ENCODE measurements at regions not wholly inside any gene's neighbourhood (a gene's known extent, or its start where the extent isn't known, plus 50 kb on each side); places are given as distances from the start of the nearest gene placed in this dataset.

DNA sequence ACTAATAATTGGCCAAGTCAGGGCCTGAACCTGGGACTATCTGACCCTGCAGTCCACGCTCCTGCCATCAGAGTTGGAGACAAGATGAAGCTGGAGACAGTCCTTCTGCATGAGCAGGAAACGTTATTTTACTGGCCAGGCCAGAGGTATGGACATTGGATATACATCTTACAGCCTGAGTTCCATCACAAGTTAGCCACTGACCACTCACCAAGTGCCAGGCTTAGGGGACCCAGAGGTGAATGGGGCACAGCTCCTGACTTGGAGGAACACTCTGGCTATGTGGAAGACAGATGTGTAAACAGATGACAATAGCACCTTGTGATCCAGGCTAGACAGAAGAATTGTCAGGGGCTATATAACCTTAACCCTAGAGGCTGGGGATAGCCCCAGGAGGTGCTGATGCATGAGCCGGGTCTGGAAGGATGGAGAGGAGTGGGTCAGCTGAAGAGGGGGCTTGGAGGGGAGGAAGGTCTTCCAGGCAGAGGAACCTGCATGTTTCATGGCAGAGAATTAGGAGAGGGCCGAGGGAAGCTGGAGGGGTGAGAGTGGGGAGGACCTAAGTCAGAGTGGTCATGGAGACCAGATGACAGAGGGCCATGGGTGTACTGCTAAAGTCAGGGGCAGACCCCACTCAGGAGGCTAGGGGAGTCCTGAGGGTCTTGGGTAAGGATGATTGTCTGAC lies 52.5 kb upstream of the DMRTB1 start:
- TF ChIP-seq SPI1 (IDR thresholded peaks at IDR 0.05; ENCODE audit: low read depth, low read length): no peak
- DNase-seq (ENCODE audit: insufficient read length, low spot score) (no peak), FAIRE-seq (no peak)

DNA sequence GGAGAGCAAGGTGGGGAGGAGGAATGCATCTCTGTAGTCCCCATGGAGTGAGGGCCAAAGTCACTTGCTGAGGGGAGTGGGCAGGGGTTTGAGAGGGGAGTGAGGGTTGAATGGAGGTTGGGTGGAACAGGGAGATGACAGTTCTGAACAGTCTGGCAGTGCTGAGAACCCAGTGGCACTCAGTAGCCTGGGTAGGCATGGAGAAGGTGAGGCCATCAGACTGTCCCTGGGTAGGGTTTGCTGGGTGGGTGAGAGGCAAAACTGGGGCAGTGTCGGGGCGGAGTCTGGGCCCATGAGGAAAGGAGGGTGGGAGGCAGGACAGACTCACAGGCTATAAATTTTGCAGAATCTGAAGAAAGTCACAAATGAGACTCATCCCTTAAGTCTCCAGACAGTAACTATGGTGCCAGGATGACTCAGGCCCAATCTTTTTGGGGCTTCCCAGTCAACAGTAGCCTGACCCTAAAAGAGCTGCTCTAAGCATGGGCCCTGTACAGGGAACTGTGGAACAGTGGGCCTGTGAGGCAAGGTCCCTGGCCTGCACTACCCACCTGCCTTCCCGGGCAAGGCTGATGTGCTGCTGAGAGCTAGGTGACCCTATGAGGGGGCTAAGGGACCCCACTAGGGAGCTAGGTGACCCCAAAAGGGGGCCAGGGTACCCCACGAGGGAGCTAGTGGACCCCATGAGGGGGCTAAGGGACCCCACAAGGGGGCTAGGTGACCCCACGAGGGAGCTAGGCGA lies 51.0 kb upstream of the DMRTB1 start:
- TF ChIP-seq POLR2A (IDR thresholded peaks at IDR 0.05; ENCODE audit: low read depth, low read length) (no peak), TAF1 (IDR thresholded peaks at IDR 0.05; ENCODE audit: low read depth, low read length) (no peak), PAX5 (IDR thresholded peaks at IDR 0.05; ENCODE audit: insufficient read depth, low read length, severe bottlenecking) (no peak), POU2F2 (IDR thresholded peaks at IDR 0.05; ENCODE audit: low read depth, low read length) (no peak), SPI1 (IDR thresholded peaks at IDR 0.05; ENCODE audit: low read depth, low read length) (no peak), POLR2AphosphoS5 (IDR thresholded peaks at IDR 0.05; ENCODE audit: low read depth, low read length) (no peak)
- DNase-seq (ENCODE audit: insufficient read length, low spot score) (no peak), FAIRE-seq (no peak)

DNA sequence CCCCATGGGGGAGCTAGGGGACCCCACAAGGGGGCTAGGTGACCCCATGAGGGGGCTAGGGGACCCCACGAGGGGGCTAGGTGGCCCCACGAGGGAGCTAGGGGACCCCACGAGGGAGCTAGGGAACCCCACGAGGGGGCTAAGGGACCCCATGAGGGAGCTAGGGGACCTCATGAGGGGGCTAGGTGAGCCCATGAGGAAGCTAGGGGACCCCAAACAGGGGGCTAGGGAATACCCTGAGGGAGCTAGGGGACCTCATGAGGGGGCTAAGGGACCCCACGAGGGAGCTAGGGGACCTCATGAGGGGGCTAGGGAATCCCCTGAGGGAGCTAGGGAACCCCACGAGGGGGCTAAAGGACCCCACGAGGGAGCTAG lies 50.5 kb upstream of the DMRTB1 start:
- TF ChIP-seq SPI1 (IDR thresholded peaks at IDR 0.05; ENCODE audit: low read depth, low read length) (no peak), TAF1 (IDR thresholded peaks at IDR 0.05; ENCODE audit: low read depth, low read length) (no peak), POLR2AphosphoS5 (IDR thresholded peaks at IDR 0.05; ENCODE audit: low read depth, low read length) (no peak), POU2F2 (IDR thresholded peaks at IDR 0.05; ENCODE audit: low read depth, low read length) (no peak), PAX5 (IDR thresholded peaks at IDR 0.05; ENCODE audit: insufficient read depth, low read length, severe bottlenecking) (no peak), POLR2A (IDR thresholded peaks at IDR 0.05; ENCODE audit: low read depth, low read length) (no peak)
- no peak for DNase-seq (ENCODE audit: insufficient read length, low spot score)
- FAIRE-seq: no peak

DNA sequence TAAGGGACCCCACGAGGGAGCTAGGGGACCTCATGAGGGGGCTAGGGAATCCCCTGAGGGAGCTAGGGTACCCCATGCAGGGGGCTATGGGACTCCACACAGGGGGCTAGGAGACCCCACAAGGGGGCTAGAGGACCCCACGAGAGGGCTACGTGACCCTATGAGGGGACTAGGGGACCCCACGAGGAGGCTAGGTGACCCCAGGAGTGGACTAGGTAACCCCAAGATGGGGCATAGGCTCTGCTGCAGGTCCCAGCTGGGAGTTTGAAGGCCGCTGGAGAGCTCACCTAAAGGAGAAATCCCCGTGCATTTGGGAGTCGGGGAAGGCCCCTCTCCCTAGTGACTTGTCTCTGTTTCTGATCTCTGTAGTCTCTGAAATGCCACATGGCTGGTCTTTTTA lies 50.0 kb upstream of the DMRTB1 start:
- DNase-seq (ENCODE audit: insufficient read length, low spot score) (no peak), FAIRE-seq (no peak)
- no peak for TF ChIP-seq POLR2A (IDR thresholded peaks at IDR 0.05; ENCODE audit: low read depth, low read length)
- TF ChIP-seq TAF1 (IDR thresholded peaks at IDR 0.05; ENCODE audit: low read depth, low read length): no peak
- no peak for TF ChIP-seq SPI1 (IDR thresholded peaks at IDR 0.05; ENCODE audit: low read depth, low read length)
- no peak for TF ChIP-seq POU2F2 (IDR thresholded peaks at IDR 0.05; ENCODE audit: low read depth, low read length)
- no peak for TF ChIP-seq PAX5 (IDR thresholded peaks at IDR 0.05; ENCODE audit: insufficient read depth, low read length, severe bottlenecking)
- TF ChIP-seq POLR2AphosphoS5 (IDR thresholded peaks at IDR 0.05; ENCODE audit: low read depth, low read length): no peak

Measured in GM12891 (cell line).